Effector CD4-positive, alpha-beta T cell (primary cell): ENCODE measurements at regions not wholly inside any gene's neighbourhood (a gene's known extent, or its start where the extent isn't known, plus 50 kb on each side); places are given as distances from the start of the nearest gene placed in this dataset.
"Not testable (repeated sequence)": the region's sequence is repeated elsewhere in the genome, so short reads cannot be mapped to it uniquely, and the experiment has no call there.

Experiments used
- DNase-seq: peaks from one replicate; pipeline ENCODE4 v3.0.0-alpha.2; 2020

DNA sequence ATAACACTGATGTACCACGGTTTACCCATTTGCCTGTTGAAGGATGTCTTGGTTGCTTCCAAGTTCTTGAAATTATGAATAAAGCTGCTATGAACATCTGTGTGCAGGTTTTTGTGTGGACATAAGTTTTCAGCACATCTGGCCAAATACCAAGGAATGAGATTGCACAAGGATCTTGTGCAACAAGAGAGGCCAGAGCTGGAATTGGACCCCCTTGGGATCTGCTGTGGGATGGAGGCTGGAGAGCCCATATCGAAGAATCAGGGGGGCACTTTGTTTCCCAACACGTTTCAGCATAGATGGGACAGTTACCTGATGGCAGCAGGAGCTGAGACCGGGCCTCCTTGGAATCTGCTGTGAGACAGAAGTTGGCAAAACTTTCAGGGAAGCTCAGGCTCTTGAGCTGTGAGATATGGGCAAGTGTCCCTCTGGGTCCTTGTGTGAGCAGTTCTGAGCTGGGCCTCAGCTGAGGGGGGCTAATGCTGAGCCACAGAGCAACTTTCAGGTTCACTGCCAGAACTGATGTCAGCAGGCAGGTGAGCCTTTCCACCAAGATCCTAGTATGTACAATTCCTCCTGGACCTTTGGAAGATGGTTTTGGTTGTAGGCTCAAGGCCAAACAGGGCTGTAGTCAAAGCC is 115.2 kb upstream of the RAB18 start:
- no peak for DNase-seq

DNA sequence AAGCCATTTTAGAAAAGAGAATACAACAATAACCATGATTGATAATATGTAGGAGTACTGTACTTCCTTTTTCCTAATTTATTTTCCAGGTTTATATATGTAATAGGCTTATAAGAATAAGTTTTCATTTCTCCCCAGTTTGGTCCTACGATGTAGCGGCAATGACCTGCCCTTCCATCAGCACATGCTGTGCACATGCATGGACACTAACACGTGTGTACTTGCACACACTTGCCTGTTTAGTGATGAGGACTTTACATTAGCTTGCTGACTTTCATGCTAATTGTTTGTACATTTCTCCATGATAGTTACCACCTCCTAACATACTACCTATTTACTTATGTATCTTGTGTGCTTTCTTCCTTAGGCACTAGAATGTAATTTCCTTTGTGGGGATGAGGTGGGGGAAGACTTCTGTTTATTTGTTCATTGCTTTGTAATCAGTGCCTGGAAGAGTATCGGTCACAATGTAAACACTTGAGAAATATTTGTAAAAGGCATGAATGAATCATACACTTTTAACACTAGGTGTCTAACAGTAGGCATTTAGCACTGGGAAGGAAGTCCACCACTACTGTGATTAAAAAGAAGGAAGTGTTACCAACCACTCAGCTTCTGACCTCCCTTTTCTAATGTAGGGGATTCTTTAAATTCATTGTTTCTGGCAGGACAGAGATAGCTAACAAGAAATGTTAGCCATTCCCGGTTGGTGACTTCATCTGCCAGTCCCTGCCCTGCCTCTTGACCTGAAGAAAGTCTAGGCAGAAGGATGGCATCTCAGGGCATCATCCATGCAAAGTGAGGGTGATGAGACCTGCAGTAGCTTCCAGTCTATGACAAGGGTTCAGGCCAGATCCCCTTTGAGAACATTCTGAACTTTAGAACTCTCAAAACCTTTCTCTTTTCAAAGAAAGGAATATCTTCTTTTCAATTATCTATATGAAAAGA is 120.2 kb upstream of the RAB18 start:
- DNase-seq: no peak

DNA sequence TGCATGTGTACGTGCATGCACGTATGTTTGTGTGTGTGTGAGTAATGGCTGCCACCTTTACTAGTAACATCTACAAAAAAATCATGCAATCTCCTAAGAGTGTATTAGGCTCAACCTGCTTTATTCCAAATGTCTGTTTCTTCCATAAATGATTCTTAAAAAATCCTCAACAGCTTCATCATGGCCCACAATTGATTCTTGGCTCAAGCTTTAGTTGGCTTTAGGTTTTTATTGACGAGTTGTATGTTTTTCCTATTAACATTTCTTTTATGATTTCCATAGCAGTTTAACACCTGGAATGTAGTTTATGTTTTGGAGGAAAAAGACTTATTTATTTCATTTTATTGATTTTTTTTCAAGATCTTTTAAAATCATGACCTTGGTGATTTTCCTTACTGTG is 121.9 kb upstream of the RAB18 start:
- DNase-seq: no peak

DNA sequence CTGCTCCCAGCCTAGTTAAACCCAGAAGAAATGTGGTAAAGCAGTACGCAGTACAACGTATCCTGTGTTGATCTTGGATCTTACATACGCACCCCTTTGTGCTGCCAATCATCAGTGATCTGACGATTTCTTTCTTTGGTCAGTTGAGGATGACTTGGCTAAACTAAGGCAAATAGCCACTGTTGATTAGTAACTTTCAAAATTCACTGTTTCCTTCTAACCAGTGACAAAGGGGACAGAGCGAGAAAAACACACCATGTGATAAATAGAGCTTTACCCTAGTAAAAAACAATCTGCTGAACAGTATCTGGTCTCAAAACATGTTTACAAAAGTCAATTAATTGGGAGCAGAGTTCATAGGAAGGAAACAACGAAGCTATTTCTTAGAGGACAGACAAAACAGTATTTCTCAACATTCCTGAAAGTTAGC is 123.2 kb upstream of the RAB18 start:
- DNase-seq: no peak

- not testable (repeated sequence) for DNase-seq
Measured at GRCh38 chr10:27379041-27379440, 125.1 kb upstream of the RAB18 start.

GRCh38 chr10:27373566-27374160 is 130.4 kb upstream of the RAB18 start:
- DNase-seq: no peak

DNA sequence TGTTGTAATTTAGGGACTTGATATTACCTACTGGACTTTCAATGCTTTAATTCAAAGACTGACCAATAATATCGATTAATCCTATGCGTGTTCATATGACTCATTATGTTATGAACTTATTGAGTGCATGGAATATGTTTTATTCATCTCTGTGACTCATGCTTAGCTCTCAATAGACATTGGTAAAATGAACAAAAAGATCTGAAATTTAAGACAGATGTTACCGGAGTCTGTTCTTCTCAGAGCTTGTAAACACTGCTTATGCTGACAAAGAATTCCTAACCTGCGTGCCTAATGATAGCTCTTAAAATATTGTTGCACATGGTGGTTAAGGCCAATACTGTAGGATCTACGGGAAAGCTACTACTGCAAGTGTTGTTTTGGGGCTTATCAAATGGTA is 131.5 kb upstream of the ACBD5 start:
- no peak for DNase-seq

GRCh38 chr10:27371375-27371774 is 130.8 kb upstream of the ACBD5 start:
- not testable (repeated sequence) for DNase-seq

- no peak for DNase-seq
Measured at GRCh38 chr10:27369880-27370279, 129.3 kb upstream of the ACBD5 start.

GRCh38 chr10:27368706-27369105 is 128.1 kb upstream of the ACBD5 start:
- DNase-seq: no peak

DNA sequence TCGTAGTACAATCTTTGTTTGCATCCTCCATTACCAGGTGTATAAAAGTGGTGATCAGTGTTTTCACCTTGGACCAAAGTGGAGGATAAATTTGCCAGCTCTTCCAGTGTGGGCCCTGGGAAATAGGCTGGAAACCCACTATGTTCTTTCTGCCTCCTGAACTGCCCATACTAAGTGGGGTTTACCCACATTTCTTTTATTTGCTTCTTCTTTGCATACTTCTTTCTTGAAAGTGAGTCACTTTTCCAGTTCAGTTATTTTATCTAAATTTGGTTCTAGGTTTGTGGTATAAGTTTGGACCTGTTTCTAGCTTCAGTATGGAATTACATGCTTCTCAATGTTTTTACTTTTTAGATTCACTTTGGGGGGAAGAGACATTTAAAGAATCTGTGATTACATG is 126.2 kb upstream of the ACBD5 start:
- no peak for DNase-seq

DNA sequence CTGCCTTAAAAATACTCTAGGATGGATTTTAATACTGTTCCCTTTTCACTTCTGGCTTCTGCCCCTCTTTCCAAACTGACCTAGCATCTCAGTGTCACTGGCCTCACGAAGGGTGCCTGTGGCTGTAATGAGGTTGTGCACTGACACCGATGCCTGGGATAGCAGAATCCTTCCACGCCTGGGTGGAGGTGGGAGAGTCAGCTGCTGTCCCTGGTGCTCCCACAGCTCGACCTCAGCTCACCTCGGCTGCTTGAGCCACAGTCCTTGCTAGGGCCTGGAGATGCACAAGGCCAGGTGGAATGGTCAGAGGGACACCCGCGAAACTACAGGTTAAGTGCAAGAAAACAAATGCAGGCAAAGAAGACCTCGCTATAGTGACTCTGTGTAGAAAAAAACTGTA is 123.4 kb upstream of the ACBD5 start:
- no peak for DNase-seq

DNA sequence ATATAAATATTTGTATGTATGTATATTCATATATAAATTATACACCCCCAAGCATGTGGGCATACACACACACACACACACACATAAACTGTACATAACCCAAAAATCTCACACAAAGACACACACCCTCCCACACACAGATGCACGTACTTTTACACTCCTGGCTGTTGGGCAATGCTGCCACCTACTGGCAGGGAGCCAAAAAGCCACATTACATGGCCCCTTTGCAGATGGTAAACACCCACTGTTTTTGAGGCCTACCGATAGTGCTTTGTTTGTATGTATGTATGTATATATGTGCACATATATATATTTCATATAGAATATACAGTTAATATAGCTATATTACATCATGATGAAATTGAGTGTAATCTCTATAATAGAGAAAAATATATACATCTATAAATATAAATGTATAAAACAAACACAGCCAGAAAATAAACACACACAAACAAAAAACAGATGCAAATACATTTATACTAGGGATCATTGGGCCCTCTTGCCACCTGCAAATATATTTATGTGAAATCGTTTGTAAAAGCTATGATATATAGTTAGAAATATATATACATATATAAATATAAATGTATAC is 120.1 kb upstream of the ACBD5 start:
- peak; percentile 79 for DNase-seq

DNA sequence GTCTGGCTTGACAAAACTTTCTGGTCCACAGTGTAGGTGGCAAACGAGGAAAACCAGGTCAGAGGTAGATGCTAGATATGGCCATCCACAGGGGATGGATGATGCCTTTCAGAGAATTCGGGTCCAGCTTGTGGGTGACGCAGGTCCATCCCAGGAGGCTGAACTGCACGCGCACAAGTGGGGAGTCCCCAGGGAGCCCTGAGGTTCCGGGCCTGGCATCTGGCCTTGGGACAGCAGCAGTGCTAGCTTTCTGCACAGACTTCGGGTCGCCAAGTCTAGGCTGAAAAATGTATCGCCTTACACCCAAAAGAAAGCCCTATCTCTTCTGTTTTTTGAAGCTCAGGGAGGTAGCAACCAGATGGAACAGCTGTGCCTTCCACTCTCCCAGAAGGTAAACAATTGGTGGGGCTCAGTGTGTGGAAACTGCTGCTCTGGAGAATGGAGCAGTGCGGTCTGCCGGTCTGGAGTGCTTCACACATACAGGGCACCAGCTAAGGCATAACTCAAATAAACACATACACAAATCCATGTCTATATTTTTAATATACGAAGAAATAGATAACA is 119.3 kb upstream of the ACBD5 start:
- no peak for DNase-seq

- no peak for DNase-seq
Measured at GRCh38 chr10:27356738-27357137, 116.1 kb upstream of the ACBD5 start.

GRCh38 chr10:27355918-27356573 is 115.4 kb upstream of the ACBD5 start:
- no peak for DNase-seq

DNA sequence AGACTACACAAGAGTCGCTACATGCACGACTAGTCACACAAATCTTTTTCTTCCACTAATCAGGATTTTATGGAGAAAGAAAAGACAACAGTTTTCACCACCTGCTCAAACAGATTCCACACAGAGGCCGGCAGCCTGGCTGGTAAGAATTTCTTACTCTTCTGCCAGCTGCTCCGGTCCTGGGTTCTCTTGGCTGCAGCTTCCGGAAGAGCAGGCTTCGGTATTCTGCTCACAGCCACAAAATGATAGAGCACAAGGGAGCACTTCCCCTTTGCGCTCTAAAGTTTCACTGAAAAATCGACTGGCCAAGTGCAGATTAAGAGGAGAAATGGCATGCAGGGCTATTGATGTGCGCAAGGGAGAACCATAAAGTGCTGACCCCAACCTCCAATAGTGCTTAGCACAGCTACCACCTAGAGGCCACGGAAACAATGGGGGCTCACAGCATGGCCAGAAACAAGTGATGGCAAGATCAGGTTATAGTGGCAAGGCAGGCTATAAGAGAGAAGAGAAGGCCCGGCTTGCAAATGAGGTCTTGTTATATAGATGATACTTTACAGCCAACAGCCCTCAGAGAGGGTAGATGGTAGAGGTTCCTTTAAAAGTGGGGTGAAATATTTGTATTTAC is 114.2 kb upstream of the ACBD5 start:
- not testable (repeated sequence) for DNase-seq

- DNase-seq: not testable (repeated sequence)
Measured at GRCh38 chr10:27354100-27354499, 113.5 kb upstream of the ACBD5 start.

GRCh38 chr10:27349987-27350386 is 109.4 kb upstream of the ACBD5 start:
- DNase-seq: no peak

- DNase-seq: not testable (repeated sequence)
Measured at GRCh38 chr10:27347827-27348207, 107.2 kb upstream of the ACBD5 start.

- DNase-seq: no peak
Measured at GRCh38 chr10:27345455-27345920, 104.9 kb upstream of the ACBD5 start.
